OCI-LY3 (cell line): ENCODE measurements at regions not wholly inside any gene's neighbourhood (a gene's known extent, or its start where the extent isn't known, plus 50 kb on each side); places are given as distances from the start of the nearest gene placed in this dataset.

ENCODE experiments used
- CTCF ChIP-seq: fragments of 200-600, 300-600 bp; sonication (generic); IDR thresholded peaks from 2 replicates; pipeline ENCODE4 v1.5.1; 2014; ENCODE audit warnings: antibody characterized with exemption, low read length, low read depth
- EZH2phosphoT487 ChIP-seq: fragments of 200-600 bp; shearing (Covaris generic); IDR thresholded peaks from 2 replicates; pipeline ENCODE4 v1.6.1; 2018; ENCODE audit warnings: antibody characterized with exemption, mixed run types, low read depth

GRCh38 chr12:114598111-114598510 is 85.9 kb downstream of the TBX3 start:
- TF ChIP-seq CTCF (no peak), EZH2phosphoT487 (no peak)
